Stimulated activated CD4-positive, alpha-beta T cell treated with anti-CD3 and anti-CD28 coated beads, TNF-alpha, amount 100 ng/mL, for 24 hours (primary cell): ENCODE measurements at regions not wholly inside any gene's neighbourhood (a gene's known extent, or its start where the extent isn't known, plus 50 kb on each side); places are given as distances from the start of the nearest gene placed in this dataset.

Source experiments
- DNase-seq, 3 experiments: peaks; one replicate each; pipeline ENCODE4 v3.0.0-alpha.2; 2020; ENCODE audit warnings: low read depth in 3 of 3

DNA sequence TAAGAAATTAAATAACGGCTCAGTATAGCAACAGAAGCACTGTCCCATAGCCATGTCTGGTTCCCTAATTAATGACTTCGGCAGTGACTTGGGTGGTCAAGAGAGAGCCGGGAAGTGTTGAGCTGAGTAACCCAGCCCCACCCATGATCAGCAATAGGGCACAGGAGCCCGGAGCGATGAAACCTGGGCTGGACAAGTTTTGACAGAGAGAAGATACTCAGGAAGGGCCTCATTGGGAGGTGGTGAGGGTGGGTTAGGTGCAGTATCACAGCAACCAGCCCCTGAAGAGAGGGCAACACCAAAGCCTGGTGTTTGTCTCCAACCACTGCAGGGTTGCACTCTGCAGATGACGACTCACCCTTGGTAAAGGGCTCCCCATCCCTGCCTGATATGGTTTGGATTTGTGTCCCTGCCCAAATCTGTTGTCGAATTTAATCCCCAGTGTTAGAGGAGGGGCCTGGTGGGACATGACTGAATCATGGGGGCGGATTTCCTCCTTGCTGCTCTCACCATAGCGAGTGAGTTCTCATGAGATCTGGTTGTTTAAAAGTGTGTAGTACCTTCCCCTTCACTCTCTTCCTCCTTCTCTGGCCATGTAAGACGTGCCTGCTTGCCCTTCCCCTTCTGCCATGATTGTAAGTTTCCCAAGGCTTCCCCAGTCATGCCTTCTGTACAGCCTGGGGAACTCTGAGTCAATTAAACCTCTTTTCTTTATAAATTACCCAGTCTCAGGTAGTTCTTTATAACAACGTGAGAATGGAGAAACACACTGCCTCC, 124.9 kb upstream of the MED13L start:
- no peak for DNase-seq

- no peak for DNase-seq
Measured at GRCh38 chr12:116403546-116403945, 126.1 kb upstream of the MED13L start.

- no peak for DNase-seq
Measured at GRCh38 chr12:116404247-116404646, 126.8 kb upstream of the MED13L start.

DNA sequence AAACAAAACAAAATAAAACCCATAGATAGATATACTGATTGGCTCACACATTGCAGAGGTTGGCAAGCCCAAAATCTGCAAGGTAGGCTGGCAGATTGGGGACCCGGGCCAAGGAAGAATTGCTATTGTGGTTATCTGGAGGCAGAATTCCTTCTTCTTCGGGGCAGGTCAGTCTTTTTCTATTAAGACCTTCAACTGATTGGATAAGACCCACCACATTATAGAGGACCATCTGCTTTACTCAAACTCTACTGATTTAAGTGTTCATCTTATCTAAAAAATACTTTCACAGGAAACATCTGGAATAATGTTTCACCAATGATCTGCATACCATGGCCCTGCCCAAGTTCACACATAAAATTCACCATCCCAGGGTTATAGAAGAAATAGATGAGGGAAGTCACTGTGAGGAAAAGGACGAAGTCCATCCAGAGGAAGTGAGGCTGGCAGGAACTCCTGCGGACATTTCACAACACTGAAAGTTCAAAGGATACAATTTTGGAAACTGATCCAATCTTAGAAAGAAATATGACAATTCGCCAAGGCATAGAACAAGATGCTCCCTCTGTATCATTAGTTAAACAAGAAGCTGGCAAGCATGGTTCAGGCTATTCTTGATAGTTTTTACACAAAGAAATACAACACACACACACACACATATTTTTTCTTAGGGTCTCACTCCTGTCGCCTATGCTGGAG, 127.6 kb upstream of the MED13L start:
- DNase-seq = no peak

DNA sequence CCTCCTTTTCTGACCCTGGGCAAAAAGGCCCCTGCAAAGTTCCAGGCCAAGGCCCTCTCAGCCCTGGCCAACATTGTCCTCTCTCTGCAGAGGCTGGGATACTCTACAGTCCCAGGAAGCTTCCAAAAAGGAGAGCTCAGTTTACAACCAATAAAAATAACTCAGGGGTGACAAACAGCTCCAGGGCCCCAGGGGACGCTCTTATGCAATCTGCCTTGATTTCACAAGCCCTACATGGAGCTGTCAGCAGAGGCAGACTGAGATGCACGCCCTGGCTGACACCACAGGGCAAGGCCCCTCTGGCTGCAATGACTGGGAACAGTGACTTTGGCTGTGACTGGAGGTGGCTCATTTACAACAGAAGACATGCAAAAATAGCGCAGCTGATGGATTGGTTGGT, 129.0 kb upstream of the MED13L start:
- DNase-seq = no peak

DNA sequence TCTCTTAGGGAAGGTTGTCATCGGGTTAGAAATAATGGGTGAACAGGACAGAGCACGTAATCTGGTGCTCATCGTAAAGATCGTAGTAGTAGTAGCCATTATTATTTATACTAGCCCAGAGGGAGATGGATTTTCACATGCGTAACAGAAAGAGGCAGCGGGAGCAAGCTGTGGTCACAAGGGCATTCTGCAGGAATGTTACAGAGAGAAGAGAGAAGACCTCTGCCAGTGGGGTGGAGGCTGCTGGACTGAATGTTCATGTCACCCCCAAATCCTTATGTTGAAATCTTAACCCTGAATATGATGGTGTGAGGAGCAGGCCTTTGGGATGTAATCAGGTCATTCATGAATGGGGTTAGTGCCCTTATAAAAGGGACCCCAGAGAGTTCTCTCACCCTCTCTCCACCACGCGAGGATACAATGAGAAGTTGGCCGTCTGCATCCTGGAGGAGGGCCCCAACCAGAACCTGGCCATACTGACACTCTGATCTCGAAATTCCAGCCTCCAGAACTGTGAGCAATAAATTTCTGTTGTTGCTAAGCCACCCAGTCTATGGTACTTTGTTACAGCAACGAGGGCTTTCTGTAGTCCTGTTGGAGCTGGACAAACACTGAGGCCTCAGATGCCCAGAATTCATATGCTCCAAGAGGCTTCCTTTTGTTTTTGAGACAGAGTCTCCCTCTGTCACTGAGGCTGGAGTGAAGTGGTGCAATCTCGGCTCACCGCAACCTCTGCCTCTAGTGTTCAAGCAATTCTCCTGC, 131.2 kb upstream of the MED13L start:
- no peak for DNase-seq

- no peak for DNase-seq
Measured at GRCh38 chr12:116411977-116412376, 134.5 kb upstream of the MED13L start.

DNA sequence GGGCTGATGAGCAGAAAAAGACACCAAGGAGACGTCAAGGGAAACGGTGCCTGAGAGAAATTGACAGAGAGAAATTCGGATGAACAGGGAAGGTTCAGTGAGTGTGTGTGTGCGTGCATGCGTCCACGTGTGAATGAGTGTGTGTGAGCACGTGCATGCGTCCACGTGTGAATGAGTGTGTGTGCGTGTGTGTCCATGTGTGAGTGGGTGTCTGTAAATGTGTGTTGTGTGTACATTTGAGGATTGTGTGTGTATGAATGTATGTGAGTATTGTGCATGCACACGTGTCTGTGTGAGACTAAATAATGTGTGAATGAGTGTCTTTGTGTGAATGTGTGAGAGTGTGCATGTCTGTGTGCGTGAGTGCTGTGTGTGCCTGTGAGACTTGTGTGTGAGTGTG, 137.4 kb upstream of the MED13L start:
- DNase-seq = no peak

DNA sequence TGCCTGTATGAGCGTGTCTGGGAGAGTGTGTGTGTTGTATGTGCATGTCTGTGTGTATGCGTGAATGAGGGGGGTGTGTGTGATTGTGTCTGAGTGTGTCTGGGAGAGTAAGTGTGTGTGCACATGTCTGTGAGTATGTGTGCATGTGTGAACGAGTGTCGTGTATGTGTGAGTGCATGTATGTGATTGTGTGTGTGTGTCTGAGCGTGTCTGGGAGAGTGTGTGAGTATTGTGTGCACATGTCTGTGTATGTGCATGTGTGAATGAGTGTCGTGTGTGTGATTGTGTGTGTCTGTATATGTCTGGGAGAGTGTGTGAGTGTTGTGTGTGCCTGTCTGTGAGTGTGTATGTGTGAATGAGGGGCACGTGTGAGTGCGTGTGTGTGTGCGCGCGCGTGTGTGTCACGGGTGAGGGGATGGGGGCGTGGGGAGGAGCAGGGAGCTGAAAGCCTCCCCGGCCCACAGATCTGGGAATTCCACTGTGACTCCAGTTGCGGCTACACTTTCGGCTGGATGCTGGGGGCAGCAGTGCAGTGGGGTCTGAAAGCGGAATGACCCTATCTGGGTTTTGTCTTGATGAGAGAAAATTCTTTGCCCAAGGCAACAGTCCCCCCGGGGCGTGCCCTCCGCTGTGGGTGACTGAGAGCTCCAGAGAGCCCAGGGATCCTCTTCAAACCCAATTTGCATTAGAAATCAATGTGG, 138.1 kb upstream of the MED13L start:
- no peak for DNase-seq

- DNase-seq = no peak
Measured at GRCh38 chr12:116416166-116416565, 138.7 kb upstream of the MED13L start.

- no peak for DNase-seq
Measured at GRCh38 chr12:116418551-116418950, 140.6 kb upstream of the MAP1LC3B2 start.

GRCh38 chr12:116420227-116420880, 138.8 kb upstream of the MAP1LC3B2 start:
- no peak for DNase-seq

DNA sequence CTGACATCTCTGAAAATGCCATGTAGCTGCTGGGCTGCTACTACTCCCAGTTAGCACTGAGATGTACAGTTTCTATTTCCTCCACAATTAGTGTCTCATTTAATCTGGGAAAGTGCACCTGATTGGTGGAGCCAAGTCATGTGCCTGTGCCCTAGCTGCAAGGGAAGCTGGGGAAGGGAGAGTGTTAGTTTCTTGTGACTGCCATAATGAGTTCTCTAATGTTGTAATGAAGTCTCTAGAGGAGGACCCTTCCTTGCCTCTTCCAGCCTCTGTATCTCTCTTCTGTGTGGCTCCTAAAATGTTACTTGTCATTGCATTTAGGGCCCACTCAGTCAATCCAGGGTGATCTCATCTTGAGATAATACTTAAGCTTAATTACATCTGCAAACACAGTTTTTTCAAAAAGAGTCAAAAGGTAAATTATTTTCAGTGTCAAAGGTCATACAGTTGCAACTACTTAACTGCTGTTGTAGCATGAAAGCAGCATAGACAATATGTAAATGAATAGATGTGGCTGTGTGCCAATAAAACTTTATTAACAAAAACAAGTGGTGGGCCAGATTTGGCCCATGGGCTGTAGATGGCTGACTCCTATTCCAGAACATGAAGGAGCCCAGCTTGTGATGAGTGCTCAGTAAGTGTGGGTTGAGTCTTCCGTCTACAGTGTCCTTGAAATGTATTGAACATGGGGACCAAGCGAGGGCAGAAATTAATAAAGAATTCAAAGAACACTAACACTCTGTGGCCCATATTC, 137.2 kb upstream of the MAP1LC3B2 start:
- no peak for DNase-seq

DNA sequence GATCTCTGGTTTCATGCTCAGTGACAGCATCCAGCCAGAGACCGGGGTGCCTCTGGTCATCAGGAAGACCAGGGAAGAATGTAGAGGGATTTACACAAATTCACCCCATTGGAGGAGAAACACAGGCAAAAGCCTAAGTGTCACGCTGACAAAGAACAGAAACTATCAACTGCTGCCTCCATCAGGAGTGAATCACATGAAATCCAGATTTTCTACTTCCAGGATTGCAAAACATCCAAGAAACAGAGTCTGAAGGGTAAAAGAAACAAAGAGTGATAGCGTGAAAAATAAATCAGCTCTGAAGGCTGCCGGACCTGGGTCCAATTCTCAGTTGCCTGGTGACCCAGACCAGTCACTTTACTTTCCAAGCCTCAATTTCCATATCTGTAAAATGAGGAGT, 136.1 kb upstream of the MAP1LC3B2 start:
- DNase-seq = no peak

GRCh38 chr12:116425256-116426193, 133.7 kb upstream of the MAP1LC3B2 start:
- DNase-seq = no peak

DNA sequence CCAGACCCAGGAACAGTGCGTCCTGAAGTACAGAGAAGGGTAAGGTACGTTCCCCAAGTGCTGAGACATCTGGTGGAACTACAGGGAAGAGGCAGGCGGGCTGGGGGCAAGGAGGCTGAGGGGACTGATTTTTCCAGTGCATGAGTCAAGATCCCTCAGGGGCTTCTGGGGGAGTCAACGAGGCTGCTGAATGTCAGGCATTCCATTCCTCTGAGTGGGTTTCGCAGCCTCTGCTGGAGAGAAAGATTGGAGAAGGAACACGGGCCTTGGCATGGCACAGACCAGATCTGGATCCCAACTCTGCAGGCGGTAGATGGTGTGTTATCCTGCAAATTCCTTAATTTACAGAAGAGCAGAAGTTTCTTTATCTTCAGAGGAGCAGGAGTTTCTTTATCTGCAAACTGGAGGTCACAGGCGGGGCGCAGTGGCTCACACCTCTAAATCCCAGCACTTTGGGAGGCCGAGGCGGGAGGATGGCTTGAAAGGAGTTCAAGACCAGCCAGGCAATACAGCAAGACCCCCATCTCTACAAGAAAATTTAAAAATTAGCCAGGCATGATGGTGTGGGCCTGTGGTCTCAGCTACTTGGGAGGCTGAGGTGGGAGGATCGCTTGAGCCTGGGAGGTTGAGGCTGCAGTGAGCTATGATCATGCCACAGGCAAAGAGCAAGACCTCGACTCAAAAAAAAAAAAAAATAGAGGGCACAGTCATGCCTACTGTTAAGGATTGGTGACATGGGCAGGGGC, 132.6 kb upstream of the MAP1LC3B2 start:
- no peak for DNase-seq

DNA sequence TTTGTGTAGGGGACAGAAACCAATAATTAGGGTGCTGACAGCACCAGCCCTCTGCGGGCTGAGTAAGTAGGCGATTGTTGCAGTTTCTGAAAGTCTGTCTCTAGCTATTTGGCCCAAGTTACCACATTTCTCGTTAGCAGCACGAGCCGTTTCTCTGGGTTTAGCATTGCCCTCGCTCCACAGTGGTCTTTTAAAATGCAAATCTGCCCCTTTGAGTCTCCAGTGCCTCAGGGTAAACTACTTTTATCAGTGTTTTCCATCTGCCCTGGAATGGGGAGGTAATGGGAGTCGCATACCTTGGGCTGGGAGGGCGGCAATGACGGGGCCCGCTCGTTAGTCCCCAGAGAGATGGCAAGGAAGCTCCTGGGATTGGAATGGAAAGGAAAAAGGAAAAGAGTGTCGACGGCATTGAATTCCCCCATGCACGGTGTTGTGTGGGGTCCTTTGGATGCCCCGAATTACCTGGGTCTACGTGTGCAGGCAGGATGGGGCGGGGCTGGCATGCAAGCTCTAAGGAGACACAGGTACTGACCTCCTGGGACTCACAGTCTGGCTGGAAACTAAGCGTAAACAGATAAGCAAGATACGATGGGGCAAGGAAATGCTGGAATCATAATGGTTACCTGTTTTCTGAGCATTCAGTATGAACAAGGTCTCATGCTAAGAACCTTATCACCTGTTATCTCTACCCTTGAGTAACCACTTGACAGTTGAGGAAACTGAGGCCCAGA, 131.8 kb upstream of the MAP1LC3B2 start:
- DNase-seq = no peak

- DNase-seq = no peak
Measured at GRCh38 chr12:116429826-116430360, 129.3 kb upstream of the MAP1LC3B2 start.
